NOMO-1 treated with DMSO at 0.1 percent for 48 hours (cell line): ENCODE measurements at regions not wholly inside any gene's neighbourhood (a gene's known extent, or its start where the extent isn't known, plus 50 kb on each side); places are given as distances from the start of the nearest gene placed in this dataset.

Experiments used
- DNase-seq: peaks from one replicate; lab custom pipeline; 2025; ENCODE audit not compliant: unreplicated experiment; lab: John Stamatoyannopoulos, UW

- DNase-seq, result no peak
Observed at GRCh38 chr19:32254509-32254890, 90.9 kb upstream of the ZNF507 start.

GRCh38 chr19:32255536-32256295, 89.7 kb upstream of the ZNF507 start:
- no peak for DNase-seq

GRCh38 chr19:32256341-32256975, 89.0 kb upstream of the ZNF507 start:
- DNase-seq, result no peak

- DNase-seq, result no peak
Observed at GRCh38 chr19:32257326-32258073, 87.9 kb upstream of the ZNF507 start.

GRCh38 chr19:32258167-32258566, 87.2 kb upstream of the ZNF507 start:
- no peak for DNase-seq

GRCh38 chr19:32264568-32264967, 80.8 kb upstream of the ZNF507 start:
- DNase-seq, result no peak

GRCh38 chr19:32265995-32266394, 79.4 kb upstream of the ZNF507 start:
- DNase-seq, result no peak

GRCh38 chr19:32266460-32266859, 79.0 kb upstream of the ZNF507 start:
- DNase-seq, result no peak

GRCh38 chr19:32268381-32268780, 77.0 kb upstream of the ZNF507 start:
- no peak for DNase-seq

- DNase-seq, result peak; percentile 12
Observed at GRCh38 chr19:32269831-32270230, 75.6 kb upstream of the ZNF507 start.

GRCh38 chr19:32273483-32273882, 71.9 kb upstream of the ZNF507 start:
- DNase-seq, result no peak

GRCh38 chr19:32287086-32287485, 58.3 kb upstream of the ZNF507 start:
- peak; percentile 5 for DNase-seq

GRCh38 chr19:32287811-32288227, 57.6 kb upstream of the ZNF507 start:
- peak; percentile 34 for DNase-seq

- DNase-seq, result peak; percentile 82
Observed at GRCh38 chr19:32289566-32290210, 55.7 kb upstream of the ZNF507 start.

GRCh38 chr19:32291876-32292275, 53.5 kb upstream of the ZNF507 start:
- no peak for DNase-seq

- DNase-seq, result no peak
Observed at GRCh38 chr19:32294871-32295438, 50.5 kb upstream of the ZNF507 start.
